HG03064 (cell line): ENCODE measurements at regions not wholly inside any gene's neighbourhood (a gene's known extent, or its start where the extent isn't known, plus 50 kb on each side); places are given as distances from the start of the nearest gene placed in this dataset.

Experiments
- ATAC-seq: cut with Tn5 transposase; IDR thresholded peaks from one replicate; pipeline ENCODE4 v1.9.1; 2021; ENCODE audit warnings: low read depth; ENCODE audit not compliant: unreplicated experiment

DNA sequence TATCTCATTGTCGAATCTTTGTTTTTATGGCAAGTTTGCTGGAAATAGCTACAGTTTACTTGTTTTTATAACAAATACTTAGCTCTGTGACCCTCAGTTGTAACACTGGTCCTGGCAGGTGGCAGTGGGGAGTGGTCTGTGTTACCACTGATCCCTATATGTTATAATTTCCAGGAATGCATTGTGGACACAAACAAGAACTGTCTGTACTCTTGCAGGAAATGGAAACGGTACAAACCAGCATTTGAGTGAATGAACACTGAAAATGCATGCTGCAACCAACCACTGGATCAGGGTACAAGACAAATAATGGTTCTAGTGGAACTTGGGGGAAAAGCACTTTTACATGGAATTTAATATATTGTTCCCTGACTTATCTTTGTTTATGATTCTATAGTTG, 66.5 kb upstream of the PJA2 start:
- no peak for ATAC-seq

DNA sequence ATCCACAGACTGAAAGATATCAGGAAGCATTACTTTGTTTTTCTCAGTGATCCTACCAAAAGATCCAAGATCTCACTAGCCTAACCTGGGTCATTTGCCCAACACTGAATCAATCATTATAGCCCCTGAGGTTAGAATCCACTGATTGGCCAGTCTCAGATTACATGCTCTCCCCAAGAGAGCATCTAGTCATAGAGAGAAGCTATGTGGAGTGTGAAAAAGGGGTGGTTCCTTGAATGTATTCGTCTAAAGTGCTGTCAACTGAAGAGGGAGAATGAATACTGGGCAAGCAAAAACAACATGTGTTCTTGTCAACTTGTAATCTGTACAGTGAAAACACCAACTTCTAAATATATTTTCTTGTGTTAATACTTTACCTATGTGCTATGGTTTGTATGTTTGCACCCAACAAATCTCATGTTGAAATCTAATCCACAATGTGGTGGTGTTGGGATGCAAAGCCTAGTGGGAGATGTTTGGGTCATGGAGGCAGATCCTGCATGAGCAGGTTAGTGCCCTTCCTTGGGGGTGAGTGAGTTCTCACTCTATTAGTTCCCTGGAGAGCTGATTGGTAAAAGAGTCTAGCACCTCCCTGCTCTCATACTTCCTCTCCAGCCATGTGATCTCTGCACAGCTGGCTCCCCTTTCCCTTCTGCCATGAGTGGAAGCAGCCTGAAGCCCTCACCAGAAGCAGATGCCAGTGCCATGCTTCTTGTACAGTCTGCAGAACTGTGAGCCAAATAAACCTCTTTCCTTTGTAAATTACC, 60.3 kb upstream of the PJA2 start:
- no peak for ATAC-seq

DNA sequence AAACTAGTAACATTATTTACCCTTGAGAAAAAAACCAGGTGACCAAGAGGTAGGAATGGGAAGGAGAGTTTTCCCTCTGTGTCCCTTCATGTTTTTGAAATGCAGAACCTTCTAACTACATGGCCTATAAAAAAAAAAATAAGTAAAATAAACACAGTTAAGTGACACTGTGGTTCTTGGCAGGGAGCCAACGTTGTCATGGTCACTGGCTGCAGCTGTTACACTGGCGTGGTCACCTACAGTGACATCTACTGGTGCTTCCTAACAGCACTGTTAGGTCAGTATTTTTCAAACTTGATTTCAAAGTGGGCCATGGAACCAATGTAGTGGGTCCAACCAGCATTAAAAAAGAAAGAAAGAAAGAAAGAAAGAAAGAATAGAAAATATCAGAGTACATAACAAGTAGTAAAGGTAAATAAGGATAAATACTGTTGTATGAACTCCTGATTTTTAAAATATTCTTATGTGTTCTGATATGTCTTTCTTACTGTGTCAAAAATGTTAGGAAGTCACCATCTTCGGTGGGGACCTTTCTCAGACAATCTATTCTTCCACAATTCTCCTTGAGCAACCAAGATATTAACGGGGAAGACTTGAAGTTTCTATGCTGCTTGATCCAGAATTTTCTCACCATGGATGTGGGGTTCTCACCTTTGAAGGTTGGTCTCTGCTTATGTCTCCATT, 59.1 kb upstream of the PJA2 start:
- peak; percentile 98 for ATAC-seq

DNA sequence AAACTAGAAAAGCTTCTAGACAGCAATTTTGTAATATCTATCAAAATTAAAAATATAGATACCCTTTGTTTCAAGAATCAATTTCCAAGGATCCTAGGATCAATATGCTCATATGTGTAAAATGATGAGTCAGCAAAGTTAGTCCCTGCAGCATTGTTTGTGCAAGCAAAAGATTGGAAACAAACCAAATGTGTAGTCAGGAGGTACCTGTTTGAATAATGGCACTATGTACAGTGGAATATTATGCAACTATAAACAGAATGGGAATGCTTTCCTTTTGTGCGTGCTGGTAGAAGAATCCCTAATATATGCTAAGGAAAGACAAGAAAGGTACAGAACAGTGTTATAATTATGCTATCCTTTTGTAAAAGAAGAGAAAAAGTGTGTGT, 58.5 kb upstream of the PJA2 start:
- ATAC-seq: no peak

DNA sequence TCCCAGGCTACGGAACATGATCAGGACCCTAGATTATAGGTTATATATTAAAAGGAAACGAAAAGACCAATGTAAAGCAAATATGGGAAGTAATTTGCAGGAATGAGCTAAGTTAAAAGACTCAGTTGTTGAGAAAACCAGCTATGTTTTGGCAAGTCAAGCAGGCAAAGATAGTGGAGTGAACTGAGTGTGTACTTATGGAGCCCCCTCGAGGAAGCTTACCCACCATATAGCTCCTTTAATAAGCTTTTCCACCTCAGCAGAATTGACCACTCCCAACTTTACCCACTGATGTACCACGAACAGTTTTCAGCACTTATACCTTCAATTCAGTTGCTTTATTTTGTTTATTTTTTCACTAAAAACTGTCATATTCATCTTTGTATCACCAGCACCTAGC, 57.3 kb upstream of the PJA2 start:
- ATAC-seq: no peak
